SIG-M5 treated with dmso at 0.1 percent for 504 hours (cell line): ENCODE measurements at regions not wholly inside any gene's neighbourhood (a gene's known extent, or its start where the extent isn't known, plus 50 kb on each side); places are given as distances from the start of the nearest gene placed in this dataset.

Experiments
- DNase-seq: peaks from one replicate; lab custom pipeline; 2025; ENCODE audit not compliant: unreplicated experiment; lab: John Stamatoyannopoulos, UW

- DNase-seq = no peak
Observed at GRCh38 chr10:105682911-105683310, 1041.8 kb downstream of the SORCS3 start.

GRCh38 chr10:105681051-105681450 lies 1040.0 kb downstream of the SORCS3 start:
- no peak for DNase-seq

GRCh38 chr10:105679781-105680180 lies 1038.7 kb downstream of the SORCS3 start:
- no peak for DNase-seq

GRCh38 chr10:105675333-105675732 lies 1034.2 kb downstream of the SORCS3 start:
- DNase-seq = no peak

GRCh38 chr10:105674448-105674847 lies 1033.4 kb downstream of the SORCS3 start:
- DNase-seq = no peak

GRCh38 chr10:105658696-105659095 lies 1017.6 kb downstream of the SORCS3 start:
- DNase-seq = no peak

- no peak for DNase-seq
Observed at GRCh38 chr10:105656856-105657255, 1015.8 kb downstream of the SORCS3 start.

GRCh38 chr10:105650306-105650705 lies 1009.2 kb downstream of the SORCS3 start:
- no peak for DNase-seq

- no peak for DNase-seq
Observed at GRCh38 chr10:105647354-105647753, 1006.3 kb downstream of the SORCS3 start.

- no peak for DNase-seq
Observed at GRCh38 chr10:105644978-105645377, 1003.9 kb downstream of the SORCS3 start.

- no peak for DNase-seq
Observed at GRCh38 chr10:105644559-105644958, 1003.5 kb downstream of the SORCS3 start.

- DNase-seq = no peak
Observed at GRCh38 chr10:105644091-105644490, 1003.0 kb downstream of the SORCS3 start.

GRCh38 chr10:105643660-105644059 lies 1002.6 kb downstream of the SORCS3 start:
- no peak for DNase-seq

- DNase-seq = no peak
Observed at GRCh38 chr10:105634281-105634680, 993.2 kb downstream of the SORCS3 start.

GRCh38 chr10:105615715-105616365 lies 974.8 kb downstream of the SORCS3 start:
- no peak for DNase-seq

- no peak for DNase-seq
Observed at GRCh38 chr10:105611244-105611798, 970.2 kb downstream of the SORCS3 start.

GRCh38 chr10:105609451-105609850 lies 968.4 kb downstream of the SORCS3 start:
- DNase-seq = no peak

- DNase-seq = no peak
Observed at GRCh38 chr10:105605918-105606317, 964.8 kb downstream of the SORCS3 start.

GRCh38 chr10:105605104-105605503 lies 964.0 kb downstream of the SORCS3 start:
- no peak for DNase-seq

GRCh38 chr10:105598207-105598606 lies 957.1 kb downstream of the SORCS3 start:
- DNase-seq = no peak

GRCh38 chr10:105597312-105597711 lies 956.2 kb downstream of the SORCS3 start:
- DNase-seq = no peak

- DNase-seq = no peak
Observed at GRCh38 chr10:105596749-105597148, 955.7 kb downstream of the SORCS3 start.

GRCh38 chr10:105594296-105594695 lies 953.2 kb downstream of the SORCS3 start:
- no peak for DNase-seq
